ENCODE measurements at regions not wholly inside any gene's neighbourhood (a gene's known extent, or its start where the extent isn't known, plus 50 kb on each side); places are given as distances from the start of the nearest gene placed in this dataset.
"Not testable (repeated sequence)": the region's sequence is repeated elsewhere in the genome, so short reads cannot be mapped to it uniquely, and the experiment has no call there.

GRCh38 chr22:34797826-34798225 lies 268.1 kb upstream of the ISX start:
- Mint-ChIP-seq H3K4me3 (no peak overlapping the region), H3K9me3 (peaks cover 0 to 6% of the 10 kb centered on the region in 2 donors), H3K27ac (no peak overlapping the region), H3K4me1 (ENCODE audit: low read depth) (no peaks in the 10 kb centered on the region), H3K27me3 (ENCODE audit: low read depth) (no peaks in the 10 kb centered on the region), H3K36me3 (ENCODE audit: insufficient read depth in 2 of 2) (no peaks in the 10 kb centered on the region)
- no peak for ATAC-seq (replicated peaks in 1 of 2)
- DNase-seq: no peak

- H3K4me3 Mint-ChIP-seq: no peak overlapping the region
- no peaks in the 10 kb centered on the region for H3K36me3 Mint-ChIP-seq (ENCODE audit: insufficient read depth in 2 of 2)
- ATAC-seq (replicated peaks in 1 of 2): no peak
- H3K27me3 Mint-ChIP-seq (ENCODE audit: low read depth): no peaks in the 10 kb centered on the region
- H3K9me3 Mint-ChIP-seq: peaks cover 0 to 6% of the 10 kb centered on the region in 2 donors
- DNase-seq: no peak
- no peaks in the 10 kb centered on the region for H3K4me1 Mint-ChIP-seq (ENCODE audit: low read depth)
- no peak overlapping the region for H3K27ac Mint-ChIP-seq
Measured at GRCh38 chr22:34798605-34799004, 267.4 kb upstream of the ISX start.

- no peaks in the 10 kb centered on the region for H3K36me3 Mint-ChIP-seq (ENCODE audit: insufficient read depth in 2 of 2)
- no peak for ATAC-seq (replicated peaks in 1 of 2)
Measured at GRCh38 chr22:34800260-34800980, 265.5 kb upstream of the ISX start.

GRCh38 chr22:34801221-34801620 lies 264.7 kb upstream of the ISX start:
- H3K4me3 Mint-ChIP-seq: no peak overlapping the region
- H3K36me3 Mint-ChIP-seq (ENCODE audit: insufficient read depth in 2 of 2): no peaks in the 10 kb centered on the region
- H3K9me3 Mint-ChIP-seq: peaks cover 0 to 6% of the 10 kb centered on the region in 2 donors
- H3K27me3 Mint-ChIP-seq (ENCODE audit: low read depth): no peaks in the 10 kb centered on the region
- no peak overlapping the region for H3K27ac Mint-ChIP-seq
- H3K4me1 Mint-ChIP-seq (ENCODE audit: low read depth): no peaks in the 10 kb centered on the region
- ATAC-seq (replicated peaks in 1 of 2) (no peak), DNase-seq (no peak)

More at GRCh38 chr22:34800260-34800980, 265.5 kb upstream of the ISX start:
- no peak for DNase-seq
- Mint-ChIP-seq H3K4me3 (no peak overlapping the region), H3K4me1 (ENCODE audit: low read depth) (no peaks in the 10 kb centered on the region), H3K27me3 (ENCODE audit: low read depth) (no peaks in the 10 kb centered on the region), H3K9me3 (peaks cover 0 to 6% of the 10 kb centered on the region in 2 donors), H3K27ac (no peak overlapping the region)

- DNase-seq (no peak), ATAC-seq (replicated peaks in 1 of 2) (no peak)
- Mint-ChIP-seq H3K9me3 (peaks cover 0 to 3% of the 10 kb centered on the region in 2 donors), H3K27ac (no peak overlapping the region), H3K27me3 (ENCODE audit: low read depth) (no peaks in the 10 kb centered on the region), H3K4me1 (ENCODE audit: low read depth) (no peaks in the 10 kb centered on the region), H3K4me3 (no peak overlapping the region), H3K36me3 (ENCODE audit: insufficient read depth in 2 of 2) (no peaks in the 10 kb centered on the region)
Measured at GRCh38 chr22:34804091-34804490, 261.9 kb upstream of the ISX start.

GRCh38 chr22:34804604-34805003 lies 261.4 kb upstream of the ISX start:
- no peaks in the 10 kb centered on the region for H3K4me1 Mint-ChIP-seq (ENCODE audit: low read depth)
- H3K4me3 Mint-ChIP-seq: no peak overlapping the region
- no peak overlapping the region for H3K27ac Mint-ChIP-seq

GRCh38 chr22:34805771-34806170 lies 260.2 kb upstream of the ISX start:
- no peaks in the 10 kb centered on the region for H3K4me1 Mint-ChIP-seq (ENCODE audit: low read depth)
- DNase-seq (no peak), ATAC-seq (replicated peaks in 1 of 2) (no peak)
- H3K27ac Mint-ChIP-seq: no peak overlapping the region
- H3K27me3 Mint-ChIP-seq (ENCODE audit: low read depth): no peaks in the 10 kb centered on the region
- no peak overlapping the region for H3K4me3 Mint-ChIP-seq
- no peaks in the 10 kb centered on the region for H3K36me3 Mint-ChIP-seq (ENCODE audit: insufficient read depth in 2 of 2)
- no peaks in the 10 kb centered on the region for H3K9me3 Mint-ChIP-seq

More at GRCh38 chr22:34804604-34805003, 261.4 kb upstream of the ISX start:
- Mint-ChIP-seq H3K9me3 (peaks cover 0 to 1% of the 10 kb centered on the region in 2 donors), H3K36me3 (ENCODE audit: insufficient read depth in 2 of 2) (no peaks in the 10 kb centered on the region), H3K27me3 (ENCODE audit: low read depth) (no peaks in the 10 kb centered on the region)
- ATAC-seq (replicated peaks in 1 of 2) (no peak), DNase-seq (no peak)

- Mint-ChIP-seq H3K4me3 (no peak overlapping the region), H3K27ac (no peak overlapping the region), H3K9me3 (no peaks in the 10 kb centered on the region), H3K27me3 (ENCODE audit: low read depth) (no peaks in the 10 kb centered on the region), H3K4me1 (ENCODE audit: low read depth) (no peaks in the 10 kb centered on the region), H3K36me3 (ENCODE audit: insufficient read depth in 2 of 2) (no peaks in the 10 kb centered on the region)
- DNase-seq (no peak), ATAC-seq (replicated peaks in 1 of 2) (no peak)
Measured at GRCh38 chr22:34808618-34809017, 257.3 kb upstream of the ISX start.

GRCh38 chr22:34812631-34813030 lies 253.3 kb upstream of the ISX start:
- peaks cover 5% of the 10 kb centered on the region in 2 donors for H3K9me3 Mint-ChIP-seq
- no peaks in the 10 kb centered on the region for H3K27me3 Mint-ChIP-seq (ENCODE audit: low read depth)
- ATAC-seq (replicated peaks in 1 of 2) (no peak), DNase-seq (no peak)
- H3K4me1 Mint-ChIP-seq (ENCODE audit: low read depth): no peaks in the 10 kb centered on the region
- no peaks in the 10 kb centered on the region for H3K36me3 Mint-ChIP-seq (ENCODE audit: insufficient read depth in 2 of 2)
- H3K4me3 Mint-ChIP-seq: no peak overlapping the region
- H3K27ac Mint-ChIP-seq: no peak overlapping the region

- Mint-ChIP-seq H3K36me3 (ENCODE audit: insufficient read depth in 2 of 2) (no peaks in the 10 kb centered on the region), H3K4me3 (no peak overlapping the region), H3K9me3 (peaks cover 5 to 11% of the 10 kb centered on the region in 2 donors), H3K27me3 (ENCODE audit: low read depth) (no peaks in the 10 kb centered on the region), H3K27ac (no peak overlapping the region), H3K4me1 (ENCODE audit: low read depth) (no peaks in the 10 kb centered on the region)
- DNase-seq: no peak
- no peak for ATAC-seq (replicated peaks in 1 of 2)
Measured at GRCh38 chr22:34814260-34815025, 251.5 kb upstream of the ISX start.

- no peak for ATAC-seq (replicated peaks in 1 of 2)
- DNase-seq: no peak
- Mint-ChIP-seq H3K9me3 (peaks cover 0 to 3% of the 10 kb centered on the region in 2 donors), H3K4me3 (no peak overlapping the region), H3K36me3 (ENCODE audit: insufficient read depth in 2 of 2) (peaks cover 0 to 4% of the 10 kb centered on the region in 2 donors), H3K27ac (no peak overlapping the region), H3K27me3 (ENCODE audit: low read depth) (no peaks in the 10 kb centered on the region), H3K4me1 (ENCODE audit: low read depth) (no peaks in the 10 kb centered on the region)
Measured at GRCh38 chr22:34829485-34829884, 236.5 kb upstream of the ISX start.

GRCh38 chr22:34834059-34834458 lies 231.9 kb upstream of the ISX start:
- no peak overlapping the region for H3K4me3 Mint-ChIP-seq
- H3K27ac Mint-ChIP-seq: no peak overlapping the region
- H3K36me3 Mint-ChIP-seq (ENCODE audit: insufficient read depth in 2 of 2): no peaks in the 10 kb centered on the region
- no peak for ATAC-seq (replicated peaks in 1 of 2)
- no peaks in the 10 kb centered on the region for H3K4me1 Mint-ChIP-seq (ENCODE audit: low read depth)
- H3K27me3 Mint-ChIP-seq (ENCODE audit: low read depth): peaks cover 5% of the 10 kb centered on the region
- H3K9me3 Mint-ChIP-seq: no peaks in the 10 kb centered on the region
- DNase-seq: no peak

- ATAC-seq (replicated peaks in 1 of 2); H3K9me3 Mint-ChIP-seq; DNase-seq; H3K4me1 Mint-ChIP-seq (ENCODE audit: low read depth); H3K36me3 Mint-ChIP-seq (ENCODE audit: insufficient read depth in 2 of 2); H3K4me3 Mint-ChIP-seq; H3K27me3 Mint-ChIP-seq (ENCODE audit: low read depth); H3K27ac Mint-ChIP-seq: not testable (repeated sequence)
Measured at GRCh38 chr22:34834541-34834940, 231.4 kb upstream of the ISX start.
